CD4-positive, alpha-beta T cell (primary cell): ENCODE measurements at regions not wholly inside any gene's neighbourhood (a gene's known extent, or its start where the extent isn't known, plus 50 kb on each side); places are given as distances from the start of the nearest gene placed in this dataset.

Source experiments
- ATAC-seq: fragments of 200-7000 bp; cut with Tn5 transposase; one replicate; pipeline ENCODE4 v1.10.0; 2022; ENCODE audit warnings: mild to moderate bottlenecking; ENCODE audit not compliant: poor library complexity
- CTCF ChIA-PET: fragments of 350-600 bp; sonication (Branson Sonifier 250); formaldehyde crosslinking; loops from one replicate; lab custom pipeline; 2021; ENCODE audit warnings: antibody characterized with exemption, inconsistent platforms; lab: Charles Lee
- POLR2A ChIA-PET: fragments of 350-600 bp; sonication (Branson Sonifier 250); formaldehyde crosslinking; loops from one replicate; lab custom pipeline; 2021; ENCODE audit warnings: antibody characterized with exemption, inconsistent platforms; lab: Charles Lee
- DNase-seq, 14 experiments: peaks; one replicate each; pipeline ENCODE4 v3.0.0-alpha.2; 2013 to 2020; ENCODE audit warnings: mixed read lengths in 2 of 14
- H3K27ac ChIP-seq, 2 donors: one replicate each; pipeline versions ENCODE4 v1.5.1 to v1.7.0; 2013; ENCODE audit warnings: low read length in 2 of 2, low read depth in 1 of 2, mild to moderate bottlenecking in 1 of 2
- H3K27me3 ChIP-seq, 2 experiments: 1 replicate in 1 of 2; 2 replicates in 1 of 2; pipeline versions ENCODE4 v1.6.1 to v1.7.0; 2013; ENCODE audit warnings: low read length in 2 of 2, control low read depth in 1 of 2, mild to moderate bottlenecking in 1 of 2, moderate library complexity in 1 of 2; ENCODE audit not compliant: insufficient read depth in 2 of 2, control insufficient read depth in 1 of 2
- H3K36me3 ChIP-seq: one replicate; pipeline ENCODE4 v1.6.1; 2013; ENCODE audit warnings: low read length, control low read depth; ENCODE audit not compliant: insufficient read depth
- H3K4me1 ChIP-seq: one replicate; pipeline ENCODE4 v1.6.1; 2013; ENCODE audit warnings: low read length, control low read depth; ENCODE audit not compliant: insufficient read depth
- H3K4me3 ChIP-seq: one replicate; pipeline ENCODE4 v1.5.1; 2013; ENCODE audit warnings: mild to moderate bottlenecking, low read length, moderate library complexity
- H3K9me3 ChIP-seq, 2 experiments: 1 replicate in 1 of 2; 2 replicates in 1 of 2; pipeline versions ENCODE4 v1.6.1 to v1.7.0; 2013; ENCODE audit warnings: low read length in 2 of 2, mild to moderate bottlenecking in 2 of 2, control low read depth in 1 of 2, moderate library complexity in 1 of 2; ENCODE audit not compliant: control insufficient read depth in 1 of 2, insufficient read depth in 1 of 2
- H3K27ac Mint-ChIP-seq: one replicate; pipeline ENCODE4 v1.8.0; 2020; ENCODE audit warnings: mixed read lengths
- H3K27me3 Mint-ChIP-seq: one replicate; pipeline ENCODE4 v1.8.0; 2021; ENCODE audit warnings: mixed read lengths
- H3K36me3 Mint-ChIP-seq: one replicate; pipeline ENCODE4 v1.8.0; 2021; ENCODE audit warnings: low read depth, mixed read lengths
- H3K4me1 Mint-ChIP-seq: one replicate; pipeline ENCODE4 v1.8.0; 2021; ENCODE audit warnings: low read depth, mixed read lengths
- H3K4me3 Mint-ChIP-seq: one replicate; pipeline ENCODE4 v1.8.0; 2020; ENCODE audit warnings: mild to moderate bottlenecking, mixed read lengths
- H3K9me3 Mint-ChIP-seq: one replicate; pipeline ENCODE4 v1.8.0; 2020; ENCODE audit warnings: mixed read lengths
- CTCF ChIP-seq: fragments of 200-600 bp; IDR thresholded peaks from one replicate; pipeline ENCODE4 v1.8.0; 2022; ENCODE audit warnings: antibody characterized with exemption, mild to moderate bottlenecking
- intact Hi-C, 2 experiments: fragments of 100-400 bp; cut with DNase I in 1 of 2; cut with micrococcal nuclease in 1 of 2; formaldehyde crosslinking; loops; one replicate each; pipeline versions ENCODE4 v1.15.1 to v1.9.0; 2023 to 2025; cut with DNase I, micrococcal nuclease

GRCh38 chr1:11350265-11350664 lies 77.3 kb downstream of the UBIAD1 start:
- H3K36me3 Mint-ChIP-seq: no peaks in the 10 kb centered on the region
- peaks cover 17% of the 10 kb centered on the region for H3K4me1 Mint-ChIP-seq
- no peak for TF ChIP-seq CTCF
- H3K4me3 Mint-ChIP-seq: no peak overlapping the region
- Histone ChIP-seq H3K27ac (no peak overlapping the region), H3K27me3 (peaks cover 0 to 2% of the 10 kb centered on the region in 2 experiments), H3K9me3 (peaks cover 0 to 18% of the 10 kb centered on the region in 2 experiments), H3K36me3 (no peaks in the 10 kb centered on the region), H3K4me3 (no peak overlapping the region), H3K4me1 (peaks cover 10% of the 10 kb centered on the region)
- no peaks in the 10 kb centered on the region for H3K27me3 Mint-ChIP-seq
- DNase-seq: no peak
- no peak for ATAC-seq
- ChIA-PET CTCF (no interaction called here), POLR2A (no interaction called here)
- no peak overlapping the region for H3K27ac Mint-ChIP-seq
- intact Hi-C loops: no loop called here
- H3K9me3 Mint-ChIP-seq: no peaks in the 10 kb centered on the region

- Mint-ChIP-seq H3K36me3 (no peaks in the 10 kb centered on the region), H3K27me3 (peaks cover 4% of the 10 kb centered on the region), H3K4me3 (no peak overlapping the region), H3K4me1 (peaks cover 17% of the 10 kb centered on the region), H3K9me3 (no peaks in the 10 kb centered on the region), H3K27ac (no peak overlapping the region)
- Histone ChIP-seq H3K27ac (no peak overlapping the region), H3K9me3 (peaks cover 0 to 21% of the 10 kb centered on the region in 2 experiments), H3K36me3 (no peaks in the 10 kb centered on the region), H3K4me1 (peaks cover 13% of the 10 kb centered on the region), H3K27me3 (peaks cover 0 to 3% of the 10 kb centered on the region in 2 experiments), H3K4me3 (no peak overlapping the region)
- intact Hi-C loops: no loop called here
- TF ChIP-seq CTCF: no peak
- ChIA-PET POLR2A (no interaction called here), CTCF (no interaction called here)
- ATAC-seq (no peak), DNase-seq (no peak)
Observed at GRCh38 chr1:11352058-11352715, 79.2 kb downstream of the UBIAD1 start.

- POLR2A ChIA-PET: no interaction called here
- Mint-ChIP-seq H3K9me3 (no peaks in the 10 kb centered on the region), H3K36me3 (no peaks in the 10 kb centered on the region), H3K4me1 (peaks cover 17% of the 10 kb centered on the region), H3K27ac (no peak overlapping the region), H3K4me3 (no peak overlapping the region), H3K27me3 (peaks cover 9% of the 10 kb centered on the region)
- ATAC-seq (no peak), DNase-seq (no peak)
- Histone ChIP-seq H3K4me1 (peaks cover 13% of the 10 kb centered on the region), H3K27me3 (peaks cover 4 to 7% of the 10 kb centered on the region in 2 experiments), H3K9me3 (peaks cover 0 to 21% of the 10 kb centered on the region in 2 experiments), H3K36me3 (no peaks in the 10 kb centered on the region), H3K27ac (no peak overlapping the region), H3K4me3 (no peak overlapping the region)
- intact Hi-C loops: no loop called here
- CTCF ChIA-PET: no interaction called here
- TF ChIP-seq CTCF: no peak
Observed at GRCh38 chr1:11352816-11353799, 80.1 kb downstream of the UBIAD1 start.
